GM12878 (cell line): ENCODE measurements at regions not wholly inside any gene's neighbourhood (a gene's known extent, or its start where the extent isn't known, plus 50 kb on each side); places are given as distances from the start of the nearest gene placed in this dataset.

ENCODE experiments used
- ATAC-seq: fragments of 200-7000 bp; cut with Tn5 transposase; 3 replicates; pipeline ENCODE4 v1.9.1; 2020; ENCODE audit warnings: mild to moderate bottlenecking, moderate library complexity
- BruUV-seq: library from RNA; stranded (reverse); fragments of 400-500 nt; replicated peaks from 2 replicates; lab custom pipeline; 2021; lab: Mats Ljungman, UMichigan
- CTCF ChIA-PET: fragments of 300-600 bp; sonication (Branson Sonifier 250); formaldehyde crosslinking; extraction: SDS; loops from one replicate; lab custom pipeline; 2021; ENCODE audit warnings: inconsistent platforms; lab: Yijun Ruan, JAX
- POLR2A ChIA-PET: fragments of 350-600 bp; formaldehyde crosslinking; extraction: SDS; loops from one replicate; lab custom pipeline; 2021; ENCODE audit warnings: inconsistent platforms; lab: Charles Lee
- RAD21 ChIA-PET: fragments of 300-600 bp; sonication (Branson Sonifier 250); formaldehyde crosslinking; loops from one replicate; lab custom pipeline; 2023; ENCODE audit warnings: antibody characterized with exemption; ENCODE audit not compliant: unreplicated experiment; lab: Charles Lee
- SMC1A ChIA-PET: fragments of 300-600 bp; sonication (Branson Sonifier 250); formaldehyde crosslinking; loops from one replicate; lab custom pipeline; 2023; ENCODE audit not compliant: unreplicated experiment, uncharacterized antibody; lab: Charles Lee
- DNase-seq: peaks from one replicate; pipeline ENCODE4 v3.0.0-alpha.2; 2011; ENCODE audit warnings: low read depth, low spot score
- FAIRE-seq: peaks from 3 replicates; lab custom pipeline; 2011; peaks lifted over from hg19 to GRCh38; lab: Jason Lieb, UNC
- H2AFZ ChIP-seq: 2 replicates; pipeline ENCODE4 v1.6.0; 2011; ENCODE audit warnings: low read depth, low read length, control low read depth; ENCODE audit not compliant: control insufficient read depth
- H3K27ac ChIP-seq: 2 replicates; pipeline ENCODE4 v1.5.1; 2011; ENCODE audit warnings: control low read depth; ENCODE audit not compliant: control insufficient read depth, insufficient read depth
- H3K27me3 ChIP-seq, 2 experiments: replicated peaks in 1 of 2; 2 replicates each; pipeline versions ENCODE4 v1.6.0 to v1.6.1; 2011; ENCODE audit warnings: low read length in 1 of 2; ENCODE audit not compliant: control insufficient read depth in 2 of 2, insufficient read depth in 2 of 2
- H3K36me3 ChIP-seq, 2 experiments: 2 replicates each; pipeline ENCODE4 v1.5.1; 2011; ENCODE audit warnings: low read length in 1 of 2; ENCODE audit not compliant: control insufficient read depth in 2 of 2, insufficient read depth in 2 of 2
- H3K4me1 ChIP-seq: 2 replicates; pipeline ENCODE4 v1.6.1; 2011; ENCODE audit warnings: mild to moderate bottlenecking, low read length, moderate library complexity, mixed read lengths; ENCODE audit not compliant: control insufficient read depth, insufficient read depth
- H3K4me2 ChIP-seq: 2 replicates; pipeline ENCODE4 v1.6.0; 2011; ENCODE audit warnings: control low read depth; ENCODE audit not compliant: control insufficient read depth, insufficient read depth
- H3K4me3 ChIP-seq: fragments of 200-600 bp; sonication (generic); 2 replicates; pipeline ENCODE4 v1.5.1; 2016
- H3K79me2 ChIP-seq: 2 replicates; pipeline ENCODE4 v1.6.0; 2011; ENCODE audit warnings: low read length; ENCODE audit not compliant: control insufficient read depth, insufficient read depth
- H3K9ac ChIP-seq: 2 replicates; pipeline ENCODE4 v1.8.0; 2011; ENCODE audit warnings: low read length, control low read depth, mixed read lengths; ENCODE audit not compliant: control insufficient read depth, insufficient read depth
- H3K9me3 ChIP-seq: replicated peaks from 3 replicates; pipeline ENCODE4 v1.5.1; 2011; ENCODE audit warnings: mild to moderate bottlenecking, low read length; ENCODE audit not compliant: control insufficient read depth, insufficient read depth
- H4K20me1 ChIP-seq: 2 replicates; pipeline ENCODE4 v1.6.0; 2011; ENCODE audit not compliant: control insufficient read depth, insufficient read depth
- BMI1 ChIP-seq: fragments of 450-650 bp; IDR thresholded peaks from 2 replicates; pipeline ENCODE4 v1.6.1; 2016; ENCODE audit warnings: mild to moderate bottlenecking, moderate library complexity, borderline replicate concordance
- BRCA1 ChIP-seq: IDR thresholded peaks from 2 replicates; pipeline ENCODE4 v1.6.1; 2011; ENCODE audit warnings: low read depth, low read length, improper control_type of control experiment
- CBX5 ChIP-seq: sonication (generic); IDR thresholded peaks from 2 replicates; pipeline ENCODE4 v1.6.1; 2016; ENCODE audit warnings: low read depth, moderate library complexity, mild to moderate bottlenecking, inconsistent platforms
- CHD4 ChIP-seq: fragments of 200-600 bp; sonication (generic); IDR thresholded peaks from 2 replicates; pipeline ENCODE4 v1.6.1; 2016; ENCODE audit warnings: mild to moderate bottlenecking
- E2F4 ChIP-seq: IDR thresholded peaks from 2 replicates; pipeline ENCODE4 v1.6.1; 2012; ENCODE audit warnings: low read depth, low read length, improper control_type of control experiment
- EP300 ChIP-seq, 2 experiments: fragments of 150-350 bp in 1 of 2; IDR thresholded peaks; 2 replicates each; pipeline ENCODE4 v1.6.1; 2011 to 2012; ENCODE audit warnings: low read depth in 2 of 2, low read length in 2 of 2, borderline replicate concordance in 1 of 2, improper control_type of control experiment in 1 of 2, inconsistent platforms in 1 of 2; ENCODE audit not compliant: control insufficient read depth in 1 of 2
- GATAD2B ChIP-seq: fragments of 450-650 bp; conservative IDR thresholded peaks from 2 replicates; pipeline ENCODE4 v1.6.1; 2017; ENCODE audit warnings: low read depth, mild to moderate bottlenecking, moderate library complexity
- KAT2A ChIP-seq: conservative IDR thresholded peaks from 2 replicates; pipeline ENCODE4 v1.6.1; 2011; ENCODE audit warnings: low read depth, low read length; ENCODE audit not compliant: control insufficient read depth
- MLLT1 ChIP-seq: fragments of 450-650 bp; IDR thresholded peaks from 2 replicates; pipeline ENCODE4 v1.6.1; 2016; ENCODE audit warnings: mild to moderate bottlenecking
- NFXL1 ChIP-seq: fragments of 450-650 bp; IDR thresholded peaks from 2 replicates; pipeline ENCODE4 v1.6.1; 2017; ENCODE audit warnings: antibody characterized with exemption, mild to moderate bottlenecking, borderline replicate concordance
- NR2C1 ChIP-seq: fragments of 450-650 bp; IDR thresholded peaks from 2 replicates; pipeline ENCODE4 v1.6.1; 2017; ENCODE audit warnings: antibody characterized with exemption, mild to moderate bottlenecking, moderate library complexity
- POLR2A ChIP-seq: IDR thresholded peaks from 2 replicates; pipeline ENCODE4 v1.6.1; 2011; ENCODE audit warnings: low read depth, mild to moderate bottlenecking, low read length
- POLR2AphosphoS5 ChIP-seq: IDR thresholded peaks from 2 replicates; pipeline ENCODE4 v1.6.1; 2011; ENCODE audit warnings: mild to moderate bottlenecking, low read length, inconsistent platforms
- RFX5 ChIP-seq: IDR thresholded peaks from 2 replicates; pipeline ENCODE4 v1.6.1; 2011; ENCODE audit warnings: low read depth, low read length, improper control_type of control experiment
- RUNX3 ChIP-seq: IDR thresholded peaks from 2 replicates; pipeline ENCODE4 v1.6.1; 2012; ENCODE audit warnings: low read length, inconsistent platforms
- SMAD5 ChIP-seq: IDR thresholded peaks from 2 replicates; pipeline ENCODE4 v1.6.1; 2016; ENCODE audit warnings: antibody characterized with exemption, low read depth
- TCF12 ChIP-seq: IDR thresholded peaks from 2 replicates; pipeline ENCODE4 v1.6.1; 2011; ENCODE audit warnings: low read depth, mild to moderate bottlenecking, low read length
- USF2 ChIP-seq: IDR thresholded peaks from 2 replicates; pipeline ENCODE4 v1.6.1; 2011; ENCODE audit warnings: low read depth, low read length, improper control_type of control experiment, borderline replicate concordance
- WGBS: methylation state at CpG from one replicate; pipeline ENCODE4 v1.1.6; 2016; ENCODE audit warnings: low lambda C conversion rate; ENCODE audit not compliant: insufficient replicate concordance, insufficient coverage; ENCODE audit errors: missing lambda C conversion rate; 5-methylcytosine and 5-hydroxymethylcytosine counted together
- in situ Hi-C: fragments of 300-500 bp; cut with MboI; formaldehyde crosslinking; loops from 9 replicates; pipeline ENCODE4 v1.14.3; 2018; ENCODE audit warnings: mixed read lengths
- intact Hi-C: fragments of 100-400 bp; cut with micrococcal nuclease; formaldehyde crosslinking; loops from one replicate; pipeline ENCODE4 v1.14.2; 2022; ENCODE audit not compliant: unreplicated experiment
- TF ChIP-seq, protein P1 (sequence below): IDR thresholded peaks from 2 replicates; pipeline ENCODE4 v1.6.1; 2011; ENCODE audit warnings: mild to moderate bottlenecking, low read depth, low read length, moderate library complexity; ENCODE audit not compliant: insufficient replicate concordance
- TF ChIP-seq, protein P2 (sequence below): fragments of 450-650 bp; IDR thresholded peaks from 2 replicates; pipeline ENCODE4 v1.6.1; 2017; ENCODE audit warnings: borderline replicate concordance

DNA sequence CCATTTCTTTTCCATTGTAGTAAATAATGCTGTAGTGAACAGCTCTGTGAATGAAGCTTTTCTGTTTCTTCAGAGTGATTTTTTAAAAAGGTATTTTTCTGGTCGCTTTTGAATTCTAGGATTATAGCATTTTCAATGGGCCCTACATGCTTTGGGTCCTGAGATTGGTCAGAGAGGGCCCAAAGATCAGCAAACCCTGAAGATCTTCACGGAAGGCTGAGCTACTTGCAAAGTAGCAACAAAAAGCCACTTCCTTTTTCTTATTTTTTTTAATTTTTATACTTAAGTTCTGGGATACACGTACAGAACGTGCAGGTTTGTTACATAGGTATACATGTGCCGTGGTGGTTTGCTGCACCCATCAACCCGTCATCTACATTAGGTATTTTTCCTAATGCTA is 200.5 kb downstream of the FAT3 start:
- ATAC-seq = no peak
- H3K4me2 ChIP-seq = no peak overlapping the region
- ChIA-PET CTCF (no interaction called here), RAD21 (no interaction called here), SMC1A (no interaction called here), POLR2A (no interaction called here)
- TF ChIP-seq TCF12 (no peak), SMAD5 (no peak), NFXL1 (no peak), KAT2A (no peak), CHD4 (no peak), BRCA1 (no peak), USF2 (no peak), EP300 (IDR thresholded peaks at IDR 0.05; ENCODE audit: borderline replicate concordance in 1 of 2, control insufficient read depth in 1 of 2, low read depth in 2 of 2, low read length in 2 of 2) (no peak), GATAD2B (no peak), POLR2AphosphoS5 (no peak), MLLT1 (no peak), BMI1 (no peak), E2F4 (no peak), RUNX3 (no peak), CBX5 (no peak), RFX5 (no peak), NR2C1 (no peak), POLR2A (no peak)
- TF ChIP-seq, protein P1, sequence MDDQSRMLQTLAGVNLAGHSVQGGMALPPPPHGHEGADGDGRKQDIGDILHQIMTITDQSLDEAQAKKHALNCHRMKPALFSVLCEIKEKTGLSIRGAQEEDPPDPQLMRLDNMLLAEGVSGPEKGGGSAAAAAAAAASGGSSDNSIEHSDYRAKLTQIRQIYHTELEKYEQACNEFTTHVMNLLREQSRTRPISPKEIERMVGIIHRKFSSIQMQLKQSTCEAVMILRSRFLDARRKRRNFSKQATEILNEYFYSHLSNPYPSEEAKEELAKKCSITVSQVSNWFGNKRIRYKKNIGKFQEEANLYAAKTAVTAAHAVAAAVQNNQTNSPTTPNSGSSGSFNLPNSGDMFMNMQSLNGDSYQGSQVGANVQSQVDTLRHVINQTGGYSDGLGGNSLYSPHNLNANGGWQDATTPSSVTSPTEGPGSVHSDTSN = no peak
- TF ChIP-seq, protein P2, sequence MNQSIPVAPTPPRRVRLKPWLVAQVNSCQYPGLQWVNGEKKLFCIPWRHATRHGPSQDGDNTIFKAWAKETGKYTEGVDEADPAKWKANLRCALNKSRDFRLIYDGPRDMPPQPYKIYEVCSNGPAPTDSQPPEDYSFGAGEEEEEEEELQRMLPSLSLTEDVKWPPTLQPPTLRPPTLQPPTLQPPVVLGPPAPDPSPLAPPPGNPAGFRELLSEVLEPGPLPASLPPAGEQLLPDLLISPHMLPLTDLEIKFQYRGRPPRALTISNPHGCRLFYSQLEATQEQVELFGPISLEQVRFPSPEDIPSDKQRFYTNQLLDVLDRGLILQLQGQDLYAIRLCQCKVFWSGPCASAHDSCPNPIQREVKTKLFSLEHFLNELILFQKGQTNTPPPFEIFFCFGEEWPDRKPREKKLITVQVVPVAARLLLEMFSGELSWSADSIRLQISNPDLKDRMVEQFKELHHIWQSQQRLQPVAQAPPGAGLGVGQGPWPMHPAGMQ = no peak
- under 1% methylated on average over 6 of the region's 6 CpGs for WGBS
- no TSS peak for BruUV-seq
- no peaks in the 10 kb centered on the region for H3K9me3 ChIP-seq
- FAIRE-seq = no peak
- no peaks in the 10 kb centered on the region for H3K27me3 ChIP-seq
- H2AFZ ChIP-seq = no peak overlapping the region
- H3K4me3 ChIP-seq = no peak overlapping the region
- no peaks in the 10 kb centered on the region for H3K36me3 ChIP-seq
- H3K4me1 ChIP-seq = no peaks in the 10 kb centered on the region
- no peak overlapping the region for H3K9ac ChIP-seq
- H4K20me1 ChIP-seq = no peaks in the 10 kb centered on the region
- no peak overlapping the region for H3K27ac ChIP-seq
- intact Hi-C loops = no loop called here
- no peak for DNase-seq
- in situ Hi-C loops = no loop called here
- H3K79me2 ChIP-seq = no peaks in the 10 kb centered on the region
